ENCODE measurements at regions not wholly inside any gene's neighbourhood (a gene's known extent, or its start where the extent isn't known, plus 50 kb on each side); places are given as distances from the start of the nearest gene placed in this dataset.

DNA sequence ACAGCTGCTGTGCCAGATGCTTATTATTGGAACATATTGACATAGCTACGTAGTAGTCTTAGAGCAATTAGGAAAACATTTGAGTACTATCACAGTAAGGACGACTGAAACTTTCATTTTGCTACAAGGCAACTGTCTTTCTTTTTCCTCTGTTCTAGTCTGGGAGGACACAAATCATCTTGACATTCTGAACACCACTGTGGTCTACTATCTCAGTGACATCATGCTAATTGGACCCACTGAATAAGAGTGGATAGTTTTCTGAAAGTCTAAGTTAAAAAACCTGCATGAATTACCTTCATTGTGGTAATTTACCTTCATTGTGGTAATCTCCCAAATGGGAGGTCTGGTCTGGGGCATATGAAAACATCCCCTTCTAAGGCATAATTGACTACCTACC, 163.3 kb upstream of the MOCS1 start:
- H3K36me3 ChIP-seq (ENCODE audit: control insufficient read depth, insufficient read depth, low read length) = no peaks in the 10 kb centered on the region
- DNase-seq (ENCODE audit: extremely low read depth, insufficient read length) = no peak
- H3K27me3 ChIP-seq (replicated peaks; ENCODE audit: control insufficient read depth, insufficient read depth, low read length) = no peaks in the 10 kb centered on the region
- no peak for TF ChIP-seq CTCF (IDR thresholded peaks at IDR 0.05; ENCODE audit: insufficient read depth, low read length, poor library complexity, severe bottlenecking)
- no peak overlapping the region for H3K4me3 ChIP-seq (replicated peaks; ENCODE audit: low read depth, low read length)

- no peak for TF ChIP-seq CTCF (IDR thresholded peaks at IDR 0.05; ENCODE audit: insufficient read depth, low read length, poor library complexity, severe bottlenecking)
- H3K4me3 ChIP-seq (replicated peaks; ENCODE audit: low read depth, low read length) = no peak overlapping the region
- H3K36me3 ChIP-seq (ENCODE audit: control insufficient read depth, insufficient read depth, low read length) = no peaks in the 10 kb centered on the region
- H3K27me3 ChIP-seq (replicated peaks; ENCODE audit: control insufficient read depth, insufficient read depth, low read length) = no peaks in the 10 kb centered on the region
- no peak for DNase-seq (ENCODE audit: extremely low read depth, insufficient read length)
Observed at GRCh38 chr6:40083141-40083920, 149.1 kb upstream of the MOCS1 start.

DNA sequence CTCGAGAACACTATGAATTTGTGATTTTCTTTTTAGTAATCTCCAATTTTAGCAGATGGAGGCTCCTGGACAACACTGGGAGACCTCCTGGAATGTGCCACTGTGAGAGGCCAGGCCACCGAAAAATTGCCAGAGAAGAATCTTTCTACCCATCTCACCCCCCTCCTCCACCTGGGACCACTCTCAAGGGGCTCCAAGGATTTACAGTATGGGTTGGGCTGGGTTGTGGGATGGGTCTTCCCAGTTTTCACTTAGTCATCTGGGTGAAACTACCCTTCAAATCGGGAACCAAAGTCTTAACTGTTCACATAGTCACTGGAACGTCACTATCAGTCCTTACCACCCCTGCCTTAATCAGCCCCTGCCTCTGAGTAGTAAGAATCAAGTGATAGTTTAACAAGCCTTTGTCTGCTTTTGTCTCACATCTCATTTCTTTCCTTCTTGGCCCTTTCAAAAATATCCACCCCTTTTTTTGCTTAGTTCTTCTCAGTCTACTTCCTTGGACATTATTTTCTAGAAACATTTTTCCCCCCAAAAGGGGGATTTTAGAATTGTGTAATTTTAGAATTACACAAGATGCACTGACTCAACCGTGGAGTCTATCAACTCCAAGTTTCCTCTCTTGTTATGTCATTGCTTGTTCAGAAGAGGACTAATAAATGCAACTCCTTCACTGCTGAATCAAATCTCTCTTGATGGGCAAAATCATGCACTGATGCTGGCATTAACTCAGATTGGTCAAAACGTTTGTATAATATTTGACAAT, 148.2 kb upstream of the MOCS1 start:
- Histone ChIP-seq H3K27me3 (replicated peaks; ENCODE audit: control insufficient read depth, insufficient read depth, low read length) (no peaks in the 10 kb centered on the region), H3K4me3 (replicated peaks; ENCODE audit: low read depth, low read length) (no peak overlapping the region), H3K36me3 (ENCODE audit: control insufficient read depth, insufficient read depth, low read length) (no peaks in the 10 kb centered on the region)
- TF ChIP-seq CTCF (IDR thresholded peaks at IDR 0.05; ENCODE audit: insufficient read depth, low read length, poor library complexity, severe bottlenecking) = no peak
- no peak for DNase-seq (ENCODE audit: extremely low read depth, insufficient read length)

DNA sequence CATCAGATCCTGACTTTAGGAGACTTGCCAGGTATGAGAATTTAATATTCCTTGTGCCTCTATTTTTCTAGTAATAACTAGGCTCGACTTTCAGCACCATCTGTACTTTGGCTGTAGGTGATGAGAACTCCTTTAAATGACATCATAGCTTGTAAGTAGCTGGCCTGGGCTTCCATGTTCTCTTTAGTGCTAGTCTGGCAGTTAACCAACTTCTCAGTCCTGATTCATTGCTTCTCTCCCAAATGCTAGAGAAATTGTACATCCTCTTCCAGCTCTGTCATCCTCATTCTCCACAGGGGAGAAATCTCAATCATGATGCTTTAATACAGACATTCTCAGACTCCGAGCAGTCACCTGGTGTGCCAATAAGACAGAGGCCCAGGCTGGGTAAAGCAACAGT, 143.5 kb upstream of the MOCS1 start:
- no peak overlapping the region for H3K4me3 ChIP-seq (replicated peaks; ENCODE audit: low read depth, low read length)
- DNase-seq (ENCODE audit: extremely low read depth, insufficient read length) = no peak
- H3K36me3 ChIP-seq (ENCODE audit: control insufficient read depth, insufficient read depth, low read length) = no peaks in the 10 kb centered on the region
- H3K27me3 ChIP-seq (replicated peaks; ENCODE audit: control insufficient read depth, insufficient read depth, low read length) = no peaks in the 10 kb centered on the region; the same call in 1 of the 2 replicates
- no peak for TF ChIP-seq CTCF (IDR thresholded peaks at IDR 0.05; ENCODE audit: insufficient read depth, low read length, poor library complexity, severe bottlenecking)

GRCh38 chr6:40077315-40077714, 143.1 kb upstream of the MOCS1 start:
- no peak overlapping the region for H3K4me3 ChIP-seq (replicated peaks; ENCODE audit: low read depth, low read length)
- no peaks in the 10 kb centered on the region; the same call in 1 of the 2 replicates for H3K27me3 ChIP-seq (replicated peaks; ENCODE audit: control insufficient read depth, insufficient read depth, low read length)
- TF ChIP-seq CTCF (IDR thresholded peaks at IDR 0.05; ENCODE audit: insufficient read depth, low read length, poor library complexity, severe bottlenecking) = no peak
- no peak for DNase-seq (ENCODE audit: extremely low read depth, insufficient read length)
- no peaks in the 10 kb centered on the region for H3K36me3 ChIP-seq (ENCODE audit: control insufficient read depth, insufficient read depth, low read length)
